ENCODE measurements at regions not wholly inside any gene's neighbourhood (a gene's known extent, or its start where the extent isn't known, plus 50 kb on each side); places are given as distances from the start of the nearest gene placed in this dataset.
A peak's percentile ranks its signal among the peaks of the same experiment; 100 is the strongest.
"Not testable (repeated sequence)": the region's sequence is repeated elsewhere in the genome, so short reads cannot be mapped to it uniquely, and the experiment has no call there.

GRCh38 chr10:95137990-95138625, 55.9 kb upstream of the ACSM6 start:
- H3K9me3 ChIP-seq (ENCODE audit: low read depth, low read length); H3K79me2 ChIP-seq (ENCODE audit: insufficient read depth, low read length); H4K20me1 ChIP-seq (ENCODE audit: insufficient read depth, low read length); H3K36me3 ChIP-seq (ENCODE audit: insufficient read depth, low read length); H3K27me3 ChIP-seq (ENCODE audit: insufficient read depth, low read length); H3K4me1 ChIP-seq (ENCODE audit: insufficient read depth, low read length); H3K4me2 ChIP-seq (ENCODE audit: insufficient read depth, low read length); H2AFZ ChIP-seq (ENCODE audit: low read length); H3K27ac ChIP-seq (ENCODE audit: low read depth, low read length); H3K4me3 ChIP-seq (ENCODE audit: insufficient read depth, low read length); DNase-seq (ENCODE audit: insufficient read length, low spot score, missing footprints): not testable (repeated sequence)

- no peaks in the 10 kb centered on the region for H4K20me1 ChIP-seq (ENCODE audit: insufficient read depth, low read length)
- DNase-seq (ENCODE audit: insufficient read length, low spot score, missing footprints): no peak
- no peaks in the 10 kb centered on the region for H3K36me3 ChIP-seq (ENCODE audit: insufficient read depth, low read length)
- no peak overlapping the region for H3K4me3 ChIP-seq (ENCODE audit: insufficient read depth, low read length)
- H3K27ac ChIP-seq (ENCODE audit: low read depth, low read length): no peak overlapping the region
- no peaks in the 10 kb centered on the region for H3K79me2 ChIP-seq (ENCODE audit: insufficient read depth, low read length)
- H3K4me2 ChIP-seq (ENCODE audit: insufficient read depth, low read length): no peak overlapping the region
- TF ChIP-seq CTCF (IDR thresholded peaks at IDR 0.05; ENCODE audit: extremely low read depth, low read depth, low read length): no peak
- H3K9me3 ChIP-seq (ENCODE audit: low read depth, low read length): no peaks in the 10 kb centered on the region
- no peaks in the 10 kb centered on the region for H3K4me1 ChIP-seq (ENCODE audit: insufficient read depth, low read length)
- no peak overlapping the region for H2AFZ ChIP-seq (ENCODE audit: low read length)
- no peaks in the 10 kb centered on the region for H3K27me3 ChIP-seq (ENCODE audit: insufficient read depth, low read length)
These were observed 59.5 kb upstream of the ACSM6 start for GRCh38 chr10:95134490-95134889.

GRCh38 chr10:95133997-95134396, 60.0 kb upstream of the ACSM6 start:
- no peaks in the 10 kb centered on the region for H3K4me1 ChIP-seq (ENCODE audit: insufficient read depth, low read length)
- no peaks in the 10 kb centered on the region for H3K79me2 ChIP-seq (ENCODE audit: insufficient read depth, low read length)
- H3K4me3 ChIP-seq (ENCODE audit: insufficient read depth, low read length): no peak overlapping the region
- no peak for DNase-seq (ENCODE audit: insufficient read length, low spot score, missing footprints)
- no peaks in the 10 kb centered on the region for H3K9me3 ChIP-seq (ENCODE audit: low read depth, low read length)
- H2AFZ ChIP-seq (ENCODE audit: low read length): no peak overlapping the region
- no peak for TF ChIP-seq CTCF (IDR thresholded peaks at IDR 0.05; ENCODE audit: extremely low read depth, low read depth, low read length)
- no peaks in the 10 kb centered on the region for H3K27me3 ChIP-seq (ENCODE audit: insufficient read depth, low read length)
- H3K4me2 ChIP-seq (ENCODE audit: insufficient read depth, low read length): no peak overlapping the region
- H3K36me3 ChIP-seq (ENCODE audit: insufficient read depth, low read length): no peaks in the 10 kb centered on the region
- no peaks in the 10 kb centered on the region for H4K20me1 ChIP-seq (ENCODE audit: insufficient read depth, low read length)
- no peak overlapping the region for H3K27ac ChIP-seq (ENCODE audit: low read depth, low read length)

GRCh38 chr10:95133016-95133752, 60.9 kb upstream of the ACSM6 start:
- H3K36me3 ChIP-seq (ENCODE audit: insufficient read depth, low read length): no peaks in the 10 kb centered on the region
- H3K27ac ChIP-seq (ENCODE audit: low read depth, low read length): no peak overlapping the region
- DNase-seq (ENCODE audit: insufficient read length, low spot score, missing footprints): no peak
- H3K79me2 ChIP-seq (ENCODE audit: insufficient read depth, low read length): no peaks in the 10 kb centered on the region
- no peak overlapping the region for H3K4me2 ChIP-seq (ENCODE audit: insufficient read depth, low read length)
- TF ChIP-seq CTCF (IDR thresholded peaks at IDR 0.05; ENCODE audit: extremely low read depth, low read depth, low read length): peak; percentile 75
- H3K4me3 ChIP-seq (ENCODE audit: insufficient read depth, low read length): no peak overlapping the region
- no peak overlapping the region for H2AFZ ChIP-seq (ENCODE audit: low read length)
- no peaks in the 10 kb centered on the region for H3K27me3 ChIP-seq (ENCODE audit: insufficient read depth, low read length)
- no peaks in the 10 kb centered on the region for H3K9me3 ChIP-seq (ENCODE audit: low read depth, low read length)
- no peaks in the 10 kb centered on the region for H4K20me1 ChIP-seq (ENCODE audit: insufficient read depth, low read length)
- no peaks in the 10 kb centered on the region for H3K4me1 ChIP-seq (ENCODE audit: insufficient read depth, low read length)

GRCh38 chr10:95130429-95130828, 61.1 kb upstream of the CYP2C8 start:
- H3K27ac ChIP-seq (ENCODE audit: low read depth, low read length); H3K4me1 ChIP-seq (ENCODE audit: insufficient read depth, low read length); DNase-seq (ENCODE audit: insufficient read length, low spot score, missing footprints); H3K4me2 ChIP-seq (ENCODE audit: insufficient read depth, low read length); H3K9me3 ChIP-seq (ENCODE audit: low read depth, low read length); H3K36me3 ChIP-seq (ENCODE audit: insufficient read depth, low read length); H3K79me2 ChIP-seq (ENCODE audit: insufficient read depth, low read length); H3K4me3 ChIP-seq (ENCODE audit: insufficient read depth, low read length); H4K20me1 ChIP-seq (ENCODE audit: insufficient read depth, low read length); H3K27me3 ChIP-seq (ENCODE audit: insufficient read depth, low read length); H2AFZ ChIP-seq (ENCODE audit: low read length): not testable (repeated sequence)
